OCI-LY7 (cell line): ENCODE measurements at regions not wholly inside any gene's neighbourhood (a gene's known extent, or its start where the extent isn't known, plus 50 kb on each side); places are given as distances from the start of the nearest gene placed in this dataset.
"Not testable (repeated sequence)": the region's sequence is repeated elsewhere in the genome, so short reads cannot be mapped to it uniquely, and the experiment has no call there.

Source experiments
- BruUV-seq: library from RNA; stranded (reverse); fragments of 400-500 nt; replicated peaks from 2 replicates; lab custom pipeline; 2021; lab: Mats Ljungman, UMichigan
- CTCF ChIA-PET: fragments of 300-600 bp; sonication (Branson Sonifier 250); formaldehyde crosslinking; loops from one replicate; lab custom pipeline; 2022; ENCODE audit warnings: antibody characterized with exemption; ENCODE audit not compliant: unreplicated experiment; lab: Charles Lee
- POLR2A ChIA-PET: fragments of 300-600 bp; sonication (Branson Sonifier 250); formaldehyde crosslinking; loops from one replicate; lab custom pipeline; 2022; ENCODE audit warnings: antibody characterized with exemption; lab: Charles Lee
- DNase-seq: peaks from one replicate; pipeline ENCODE4 v3.0.0-alpha.2; 2015; ENCODE audit warnings: low spot score
- H2AFZ ChIP-seq: fragments of 200-600 bp; sonication (generic), shearing (Covaris generic); 2 replicates; pipeline ENCODE4 v1.6.1; 2014; ENCODE audit warnings: mild to moderate bottlenecking, antibody characterized with exemption, low read length, moderate library complexity
- H3K27ac ChIP-seq: fragments of 200-600 bp; sonication (generic); 2 replicates; pipeline ENCODE4 v1.5.1; 2014; ENCODE audit warnings: mixed run types, low read depth, mild to moderate bottlenecking, moderate library complexity, low read length, inconsistent platforms; ENCODE audit not compliant: poor library complexity, severe bottlenecking
- H3K36me3 ChIP-seq: fragments of 200-600 bp; sonication (generic); 2 replicates; pipeline ENCODE4 v1.6.1; 2014; ENCODE audit warnings: mild to moderate bottlenecking, antibody characterized with exemption, low read length, moderate library complexity, mixed read lengths; ENCODE audit not compliant: insufficient read depth
- H3K4me1 ChIP-seq: fragments of 200-600 bp; sonication (generic); 2 replicates; pipeline ENCODE4 v1.5.1; 2014; ENCODE audit warnings: mild to moderate bottlenecking, low read length; ENCODE audit not compliant: insufficient read depth, poor library complexity, severe bottlenecking
- H3K4me2 ChIP-seq: fragments of 200-600 bp; sonication (generic); 2 replicates; pipeline ENCODE4 v1.6.1; 2014; ENCODE audit warnings: mild to moderate bottlenecking, low read length
- H3K4me3 ChIP-seq: fragments of 200-600 bp; sonication (generic); 2 replicates; pipeline ENCODE4 v1.5.1; 2014; ENCODE audit warnings: mild to moderate bottlenecking, low read depth, low read length; ENCODE audit not compliant: poor library complexity, severe bottlenecking
- H3K79me2 ChIP-seq: fragments of 200-600 bp; sonication (generic); 2 replicates; pipeline ENCODE4 v1.6.1; 2016; ENCODE audit warnings: low read depth, mild to moderate bottlenecking, low read length, moderate library complexity, mixed read lengths; ENCODE audit not compliant: insufficient read depth
- H3K9me2 ChIP-seq: fragments of 200-600 bp; sonication (generic); 2 replicates; pipeline ENCODE4 v1.6.1; 2016; ENCODE audit warnings: mild to moderate bottlenecking, low read length, mixed read lengths; ENCODE audit not compliant: insufficient read depth
- H3K9me3 ChIP-seq: fragments of 200-600 bp; sonication (generic); 2 replicates; pipeline ENCODE4 v1.6.1; 2014; ENCODE audit warnings: mild to moderate bottlenecking, mixed run types, low read length, mixed read lengths
- H4K20me1 ChIP-seq: fragments of 200-600 bp; sonication (generic); 2 replicates; pipeline ENCODE4 v1.6.1; 2014; ENCODE audit warnings: mild to moderate bottlenecking, antibody characterized with exemption, low read length, moderate library complexity, mixed read lengths; ENCODE audit not compliant: insufficient read depth
- CTCF ChIP-seq: fragments of 200-600 bp; sonication (generic); conservative IDR thresholded peaks from 2 replicates; pipeline ENCODE4 v1.5.1; 2014; ENCODE audit warnings: mild to moderate bottlenecking, antibody characterized with exemption, low read length, moderate library complexity, mixed read lengths
- EZH2phosphoT487 ChIP-seq: fragments of 200-600 bp; sonication (generic); IDR thresholded peaks from 2 replicates; pipeline ENCODE4 v1.6.1; 2018; ENCODE audit warnings: low read depth, borderline replicate concordance, mild to moderate bottlenecking, mixed run types, antibody characterized with exemption, low read length, moderate library complexity, mixed read lengths
- intact Hi-C: fragments of 100-400 bp; cut with micrococcal nuclease; formaldehyde crosslinking; loops from one replicate; pipeline ENCODE4 v1.10.0; 2022; ENCODE audit not compliant: unreplicated experiment

- H2AFZ ChIP-seq, result no peak overlapping the region
- H3K4me1 ChIP-seq, result no peaks in the 10 kb centered on the region
- peaks cover 73% of the 10 kb centered on the region for H3K36me3 ChIP-seq
- no peak overlapping the region for H3K27ac ChIP-seq
- ChIA-PET CTCF (no interaction called here), POLR2A (no interaction called here)
- no TSS peak for BruUV-seq
- TF ChIP-seq CTCF (no peak), EZH2phosphoT487 (no peak)
- no peaks in the 10 kb centered on the region for H3K9me2 ChIP-seq
- H3K9me3 ChIP-seq, result no peaks in the 10 kb centered on the region
- intact Hi-C loops, result no loop called here
- no peak overlapping the region for H3K4me2 ChIP-seq
- H3K79me2 ChIP-seq, result no peaks in the 10 kb centered on the region
- H4K20me1 ChIP-seq, result no peaks in the 10 kb centered on the region
- DNase-seq, result no peak
- no peak overlapping the region for H3K4me3 ChIP-seq
Observed at GRCh38 chr7:149561072-149561471, 63.5 kb upstream of the ZNF746 start.

DNA sequence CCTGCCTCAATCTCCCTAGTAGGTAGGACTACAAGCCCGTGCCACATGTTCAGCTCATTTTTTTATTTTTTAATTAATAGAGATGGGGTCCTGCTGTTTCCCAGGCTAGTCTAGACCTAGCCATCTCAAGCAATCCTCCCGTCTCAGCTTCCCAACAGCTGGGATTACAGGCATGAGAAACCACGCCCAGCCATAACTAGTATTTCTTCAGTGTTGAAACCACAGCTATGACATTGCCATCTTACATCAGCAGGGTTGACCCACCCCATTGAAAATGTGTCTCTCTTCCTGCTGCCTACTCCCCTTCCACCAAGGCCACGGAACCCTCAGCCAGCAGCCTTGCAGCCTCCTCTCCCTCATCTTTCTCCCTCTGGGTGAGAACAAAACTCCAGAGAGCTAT is 62.1 kb upstream of the ZNF746 start:
- intact Hi-C loops, result no loop called here
- Histone ChIP-seq H4K20me1 (no peaks in the 10 kb centered on the region), H3K79me2 (no peaks in the 10 kb centered on the region), H3K4me2 (no peak overlapping the region), H2AFZ (no peak overlapping the region), H3K27ac (no peak overlapping the region), H3K36me3 (peaks cover 63% of the 10 kb centered on the region), H3K4me1 (no peaks in the 10 kb centered on the region), H3K9me2 (no peaks in the 10 kb centered on the region), H3K4me3 (no peak overlapping the region), H3K9me3 (no peaks in the 10 kb centered on the region)
- no peak for TF ChIP-seq EZH2phosphoT487
- no peak for TF ChIP-seq CTCF
- no peak for DNase-seq
- POLR2A ChIA-PET, result no interaction called here
- BruUV-seq, result no TSS peak
- CTCF ChIA-PET, result no interaction called here

DNA sequence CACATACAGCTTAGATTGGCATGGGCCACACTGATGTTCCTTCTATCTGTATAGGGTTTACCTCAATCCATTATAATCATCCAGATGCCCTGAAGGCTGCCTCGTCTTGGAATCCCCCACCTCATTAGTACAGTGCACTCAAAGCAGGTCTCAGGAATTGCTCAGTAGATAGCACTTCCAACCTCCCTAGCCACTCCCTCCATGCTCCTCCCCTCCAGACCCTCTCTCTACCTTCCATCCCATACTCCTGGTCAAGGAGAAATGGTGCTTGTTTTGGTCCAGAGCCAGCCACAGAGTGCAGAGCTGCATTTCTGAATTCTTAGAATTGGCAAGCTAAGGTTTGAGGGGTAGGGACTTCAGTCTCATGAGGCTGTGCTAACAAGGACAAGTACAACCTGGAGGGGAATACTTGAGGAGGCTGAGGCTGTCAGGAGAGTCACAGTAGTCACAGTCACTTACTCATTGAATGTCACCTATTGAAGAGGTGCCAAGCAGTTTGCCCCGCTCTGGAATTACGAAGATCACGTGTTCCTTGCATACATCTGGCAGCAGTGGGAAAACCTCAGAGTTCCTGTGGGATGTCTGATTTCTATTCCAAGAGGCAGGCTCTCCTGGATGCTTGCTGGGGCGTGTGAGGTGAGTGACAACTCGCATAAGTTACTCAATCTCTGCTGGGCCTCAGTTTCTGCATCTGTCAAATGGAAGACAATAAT is 60.7 kb upstream of the ZNF746 start:
- Histone ChIP-seq H3K79me2 (no peaks in the 10 kb centered on the region), H4K20me1 (no peaks in the 10 kb centered on the region), H3K36me3 (peaks cover 52% of the 10 kb centered on the region), H3K9me2 (no peaks in the 10 kb centered on the region), H3K4me3 (no peak overlapping the region), H3K9me3 (no peaks in the 10 kb centered on the region), H3K4me2 (no peak overlapping the region), H3K27ac (no peak overlapping the region), H2AFZ (no peak overlapping the region), H3K4me1 (no peaks in the 10 kb centered on the region)
- CTCF ChIA-PET, result no interaction called here
- TF ChIP-seq EZH2phosphoT487 (no peak), CTCF (no peak)
- DNase-seq, result no peak
- intact Hi-C loops, result no loop called here
- no TSS peak for BruUV-seq
- POLR2A ChIA-PET, result interaction anchor here (0.6 kb wide), 1 partner anchor 710 kb away, joined by 3 read pairs; no protein-coding TSS in a partner anchor

GRCh38 chr7:149556525-149556924 is 58.9 kb upstream of the ZNF746 start:
- CTCF ChIA-PET, BruUV-seq: not testable (repeated sequence)

More at GRCh38 chr7:149556525-149556924, 58.9 kb upstream of the ZNF746 start:
- H3K9me2 ChIP-seq, H3K27ac ChIP-seq, POLR2A ChIA-PET, H4K20me1 ChIP-seq, intact Hi-C loops, H3K9me3 ChIP-seq, H3K4me1 ChIP-seq, DNase-seq, H3K4me2 ChIP-seq, H3K79me2 ChIP-seq, H2AFZ ChIP-seq, H3K4me3 ChIP-seq: not testable (repeated sequence)
- peaks cover 57% of the 10 kb centered on the region for H3K36me3 ChIP-seq
